MG63 (cell line): ENCODE measurements at regions not wholly inside any gene's neighbourhood (a gene's known extent, or its start where the extent isn't known, plus 50 kb on each side); places are given as distances from the start of the nearest gene placed in this dataset.

ENCODE experiments used
- DNase-seq: peaks from one replicate; pipeline ENCODE4 v3.0.0-alpha.2; 2020
- H3K27me3 ChIP-seq: fragments of 250-450 bp; sonication (Bioruptor Pico); 2 replicates; pipeline ENCODE4 v1.5.1; 2020; ENCODE audit warnings: mild to moderate bottlenecking, moderate library complexity
- H3K36me3 ChIP-seq: fragments of 250-450 bp; sonication (Bioruptor Pico); 2 replicates; pipeline ENCODE4 v1.5.1; 2020; ENCODE audit warnings: mild to moderate bottlenecking, moderate library complexity
- H3K4me3 ChIP-seq: fragments of 250-450 bp; sonication (Bioruptor Pico); 2 replicates; pipeline ENCODE4 v1.5.1; 2020; ENCODE audit warnings: mild to moderate bottlenecking, moderate library complexity
- H3K9me3 ChIP-seq: fragments of 250-450 bp; sonication (Bioruptor Pico); 2 replicates; pipeline ENCODE4 v1.5.1; 2020; ENCODE audit warnings: mild to moderate bottlenecking, moderate library complexity

GRCh38 chr11:80533463-80533862, 1092.6 kb upstream of the TENM4 start:
- Histone ChIP-seq H3K27me3 (no peaks in the 10 kb centered on the region), H3K9me3 (no peaks in the 10 kb centered on the region), H3K4me3 (no peak overlapping the region), H3K36me3 (no peaks in the 10 kb centered on the region)
- DNase-seq, result no peak

GRCh38 chr11:80532633-80533232, 1091.9 kb upstream of the TENM4 start:
- Histone ChIP-seq H3K4me3 (no peak overlapping the region), H3K9me3 (no peaks in the 10 kb centered on the region), H3K36me3 (no peaks in the 10 kb centered on the region), H3K27me3 (no peaks in the 10 kb centered on the region)
- no peak for DNase-seq

DNA sequence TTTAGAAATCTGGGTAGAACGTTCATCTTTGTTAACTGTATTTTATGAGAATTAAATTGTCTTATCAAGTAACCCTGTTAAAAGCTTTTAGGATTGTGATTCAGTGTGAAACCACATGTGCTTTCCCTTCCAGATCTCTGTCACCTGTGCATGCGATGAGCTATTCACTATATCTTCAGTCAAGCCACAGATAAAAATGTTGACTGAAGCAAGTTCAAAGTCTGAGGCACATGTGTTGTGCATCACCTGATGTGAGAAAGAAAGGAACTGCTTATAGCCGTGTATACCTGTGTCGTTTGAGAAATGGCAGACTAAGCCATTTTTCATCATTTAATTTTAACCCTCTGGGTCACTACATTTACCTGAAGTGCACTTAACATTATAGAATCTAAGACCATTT, 1088.9 kb upstream of the TENM4 start:
- no peak for DNase-seq
- H3K27me3 ChIP-seq, result no peaks in the 10 kb centered on the region
- no peaks in the 10 kb centered on the region for H3K9me3 ChIP-seq
- no peaks in the 10 kb centered on the region for H3K36me3 ChIP-seq
- H3K4me3 ChIP-seq, result no peak overlapping the region

DNA sequence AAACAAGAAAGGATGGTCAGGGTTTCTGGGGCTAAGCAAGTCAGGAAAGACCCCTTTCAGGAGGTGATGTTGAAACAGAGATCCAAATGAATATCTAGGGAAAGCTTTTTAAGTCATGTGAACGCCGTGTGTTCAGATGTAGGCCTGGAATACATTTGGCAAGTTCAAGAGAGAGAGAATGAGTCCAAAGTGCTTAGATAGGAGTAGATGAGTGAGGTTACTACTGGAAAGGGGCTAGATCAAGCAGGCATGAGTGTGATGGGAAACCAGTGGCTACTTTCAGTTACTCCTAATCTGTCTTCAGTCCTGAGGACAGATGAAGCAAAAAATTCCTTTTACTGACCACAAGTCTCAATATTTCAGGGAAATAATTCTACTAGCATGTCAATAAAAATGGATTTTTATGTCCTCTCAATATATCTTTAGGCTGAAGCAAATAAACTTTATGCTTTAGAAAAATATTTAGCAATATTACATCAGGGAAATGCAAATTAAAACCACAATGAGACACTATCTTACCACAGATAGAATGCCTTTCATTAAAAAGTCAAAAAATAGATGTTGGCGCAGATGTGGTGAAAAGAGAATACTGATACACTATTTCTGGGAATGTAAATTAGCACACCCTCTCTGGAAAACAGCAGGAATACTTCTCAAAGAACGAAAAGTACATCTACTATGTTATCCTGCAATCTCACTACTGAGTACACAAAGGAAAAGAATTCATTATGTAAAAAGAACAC, 1085.0 kb upstream of the TENM4 start:
- Histone ChIP-seq H3K27me3 (no peaks in the 10 kb centered on the region), H3K36me3 (no peaks in the 10 kb centered on the region), H3K9me3 (no peaks in the 10 kb centered on the region), H3K4me3 (no peak overlapping the region)
- DNase-seq, result no peak

- no peak overlapping the region for H3K4me3 ChIP-seq
- DNase-seq, result no peak
- H3K9me3 ChIP-seq, result no peaks in the 10 kb centered on the region
- H3K27me3 ChIP-seq, result no peaks in the 10 kb centered on the region
- no peaks in the 10 kb centered on the region for H3K36me3 ChIP-seq
Observed at GRCh38 chr11:80524349-80524748, 1083.5 kb upstream of the TENM4 start.

DNA sequence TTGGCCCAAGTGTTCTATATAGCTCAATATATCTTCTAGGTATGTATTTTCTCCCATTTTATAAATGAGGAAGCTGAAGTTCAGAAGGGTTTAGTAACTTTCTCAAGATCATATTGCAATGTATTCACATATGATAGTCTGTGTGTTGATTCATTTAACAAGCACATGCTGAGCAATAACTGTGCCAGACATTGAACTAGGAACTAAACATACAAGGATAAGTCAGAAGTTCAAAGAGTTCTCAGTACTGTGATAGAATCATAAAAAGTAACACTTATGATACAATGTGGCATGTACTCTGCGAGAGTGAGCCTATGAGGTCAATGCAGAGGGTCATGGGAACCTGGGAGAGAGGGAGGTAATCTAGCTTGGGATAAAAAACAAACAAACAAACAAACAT, 1082.2 kb upstream of the TENM4 start:
- no peak overlapping the region for H3K4me3 ChIP-seq
- H3K27me3 ChIP-seq, result no peaks in the 10 kb centered on the region
- DNase-seq, result no peak
- H3K36me3 ChIP-seq, result no peaks in the 10 kb centered on the region
- no peaks in the 10 kb centered on the region for H3K9me3 ChIP-seq

GRCh38 chr11:80521592-80521991, 1080.8 kb upstream of the TENM4 start:
- no peaks in the 10 kb centered on the region for H3K27me3 ChIP-seq
- H3K36me3 ChIP-seq, result no peaks in the 10 kb centered on the region
- no peak for DNase-seq
- no peak overlapping the region for H3K4me3 ChIP-seq
- no peaks in the 10 kb centered on the region for H3K9me3 ChIP-seq

GRCh38 chr11:80520507-80520887, 1079.7 kb upstream of the TENM4 start:
- H3K36me3 ChIP-seq, result no peaks in the 10 kb centered on the region
- no peak overlapping the region for H3K4me3 ChIP-seq

DNA sequence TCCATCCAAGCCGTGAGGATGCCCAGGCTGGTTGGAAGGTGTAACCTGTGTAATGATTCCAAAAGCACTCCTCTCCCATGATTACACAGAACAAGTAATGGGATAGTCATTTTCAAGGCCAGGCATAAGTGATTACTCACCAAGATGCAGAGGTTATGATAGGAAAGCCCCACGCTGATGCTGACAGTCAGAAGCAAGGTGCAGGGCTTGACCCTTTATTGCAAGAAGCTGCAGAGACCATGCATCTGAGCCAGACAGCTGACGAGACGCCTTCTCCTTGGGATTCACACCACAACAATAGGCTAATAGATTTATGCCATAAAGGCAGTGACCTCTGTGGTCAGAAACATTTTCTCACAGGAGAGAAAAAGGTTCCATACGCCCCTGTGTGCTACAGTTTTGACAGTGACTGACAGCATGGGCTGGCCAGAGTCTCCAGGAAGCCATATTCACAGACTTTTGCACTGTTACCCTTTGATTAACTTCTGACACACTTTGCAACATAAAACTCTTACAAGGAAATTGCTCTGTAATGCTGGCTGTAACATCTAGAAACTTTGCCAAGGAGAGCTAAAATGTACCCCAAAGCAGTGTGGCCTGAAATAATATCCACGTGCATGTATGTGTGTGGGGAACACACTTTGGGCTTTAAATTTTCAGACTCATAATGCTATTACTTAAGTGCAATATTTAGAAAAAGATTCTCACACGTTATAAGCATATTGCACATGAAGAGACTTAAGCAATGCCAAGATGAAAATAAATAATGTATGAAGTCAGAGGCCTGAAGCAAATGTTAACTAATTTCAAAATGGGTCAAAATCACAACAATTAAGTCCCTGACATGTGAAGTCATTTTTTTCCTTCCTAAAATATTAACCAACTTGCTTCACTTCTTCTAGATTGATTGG, 1079.0 kb upstream of the TENM4 start:
- Histone ChIP-seq H3K9me3 (no peaks in the 10 kb centered on the region), H3K36me3 (no peaks in the 10 kb centered on the region), H3K27me3 (no peaks in the 10 kb centered on the region), H3K4me3 (no peak overlapping the region)
- DNase-seq, result no peak

More at GRCh38 chr11:80520507-80520887, 1079.7 kb upstream of the TENM4 start:
- Histone ChIP-seq H3K9me3 (no peaks in the 10 kb centered on the region), H3K27me3 (no peaks in the 10 kb centered on the region)
- DNase-seq, result no peak

DNA sequence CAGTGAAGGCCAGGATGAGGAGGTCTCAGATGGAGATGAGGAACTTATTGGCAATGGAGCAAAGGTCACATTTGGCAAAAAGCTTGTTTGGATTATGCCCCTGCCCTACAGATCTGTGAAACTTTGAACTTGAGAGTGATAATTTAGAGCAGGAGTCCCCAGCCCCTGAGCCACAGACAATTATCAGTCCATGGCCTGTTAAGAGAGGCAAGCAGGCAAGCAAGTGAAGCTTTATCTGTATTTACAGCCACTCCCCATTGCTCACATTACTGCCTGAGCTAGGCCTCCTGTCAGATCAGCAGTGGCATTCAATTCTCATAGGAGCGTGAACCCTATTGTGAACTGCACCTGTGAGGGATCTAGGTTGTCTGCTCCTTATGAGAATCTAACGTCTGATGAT, 1076.9 kb upstream of the TENM4 start:
- Histone ChIP-seq H3K4me3 (no peak overlapping the region), H3K9me3 (no peaks in the 10 kb centered on the region)

DNA sequence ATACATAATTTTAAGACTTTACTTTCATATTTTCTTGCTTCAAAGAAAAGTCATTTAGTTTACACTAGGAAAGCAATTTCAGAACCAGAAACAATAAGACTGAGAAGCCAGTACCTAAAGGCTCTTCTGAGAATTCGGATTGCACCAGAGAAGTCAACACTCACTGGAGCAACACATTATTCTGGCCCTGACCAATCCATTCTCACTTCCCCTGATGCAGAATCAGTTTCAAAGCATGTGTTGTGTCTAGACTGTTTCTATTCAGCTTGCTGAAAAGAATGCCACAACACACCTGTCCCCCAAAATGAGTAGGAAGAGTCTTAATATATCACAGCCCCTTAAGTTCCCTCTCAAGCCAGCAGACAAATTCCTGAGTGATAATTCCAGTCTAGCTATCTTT, 1074.3 kb upstream of the TENM4 start:
- Histone ChIP-seq H3K27me3 (no peaks in the 10 kb centered on the region), H3K9me3 (no peaks in the 10 kb centered on the region), H3K4me3 (no peak overlapping the region), H3K36me3 (no peaks in the 10 kb centered on the region)
- no peak for DNase-seq

More for the DNA sequence above, 1076.9 kb upstream of the TENM4 start:
- Histone ChIP-seq H3K27me3 (no peaks in the 10 kb centered on the region), H3K36me3 (no peaks in the 10 kb centered on the region)
- no peak for DNase-seq

GRCh38 chr11:80512491-80512890, 1071.7 kb upstream of the TENM4 start:
- Histone ChIP-seq H3K4me3 (no peak overlapping the region), H3K9me3 (no peaks in the 10 kb centered on the region; the same call in 1 of the 2 replicates), H3K27me3 (no peaks in the 10 kb centered on the region), H3K36me3 (no peaks in the 10 kb centered on the region)
- DNase-seq, result no peak

DNA sequence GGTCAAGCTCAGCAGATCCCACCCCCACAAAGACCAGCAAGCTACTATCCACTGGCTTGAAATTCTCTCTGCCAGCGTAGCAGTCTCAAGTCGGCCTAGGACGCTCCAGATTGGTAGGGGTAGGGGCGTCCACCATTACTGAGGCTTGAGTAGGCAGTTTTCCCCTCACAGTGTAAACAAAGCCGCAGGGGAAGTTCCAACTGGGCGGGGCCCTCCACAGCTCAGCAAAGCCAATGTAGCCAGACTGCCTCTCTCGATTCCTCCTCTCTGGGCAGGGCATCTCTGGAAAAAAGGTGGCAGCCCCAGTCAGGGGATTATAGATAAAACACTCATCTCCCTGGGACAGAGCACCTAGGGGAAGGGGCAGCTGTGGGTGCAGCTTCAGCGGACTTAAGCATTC, 1064.9 kb upstream of the TENM4 start:
- Histone ChIP-seq H3K4me3 (no peak overlapping the region), H3K9me3 (no peaks in the 10 kb centered on the region; the same call in 1 of the 2 replicates), H3K27me3 (no peaks in the 10 kb centered on the region; the same call in 1 of the 2 replicates), H3K36me3 (no peaks in the 10 kb centered on the region)
- DNase-seq, result no peak

- H3K27me3 ChIP-seq, result no peaks in the 10 kb centered on the region; the same call in 1 of the 2 replicates
- H3K36me3 ChIP-seq, result no peaks in the 10 kb centered on the region
- H3K4me3 ChIP-seq, result no peak overlapping the region
- no peaks in the 10 kb centered on the region; the same call in 1 of the 2 replicates for H3K9me3 ChIP-seq
- DNase-seq, result no peak
Observed at GRCh38 chr11:80503990-80504389, 1063.2 kb upstream of the TENM4 start.

DNA sequence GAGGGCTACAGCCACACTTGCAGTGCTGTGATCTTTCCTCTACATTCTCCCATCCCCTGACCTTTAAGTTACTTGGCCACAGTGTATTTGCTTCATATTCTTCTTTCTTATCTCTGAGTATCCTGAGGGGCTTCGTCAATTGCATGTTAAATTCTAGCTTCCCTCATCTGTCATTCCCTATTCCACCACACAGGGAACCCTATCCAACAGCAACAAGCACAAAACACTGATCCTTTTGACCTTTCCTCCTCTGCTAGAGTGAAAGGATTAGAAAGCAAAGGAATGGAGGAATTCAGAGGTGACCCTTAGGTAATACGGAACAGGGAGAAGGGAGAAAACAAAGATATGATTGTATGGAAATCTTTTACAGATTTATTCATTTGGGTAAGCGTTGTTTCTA, 1061.7 kb upstream of the TENM4 start:
- DNase-seq, result no peak
- Histone ChIP-seq H3K9me3 (no peaks in the 10 kb centered on the region), H3K27me3 (no peaks in the 10 kb centered on the region; the same call in 1 of the 2 replicates), H3K4me3 (no peak overlapping the region), H3K36me3 (no peaks in the 10 kb centered on the region)

GRCh38 chr11:80495116-80495515, 1054.3 kb upstream of the TENM4 start:
- Histone ChIP-seq H3K36me3 (no peaks in the 10 kb centered on the region), H3K27me3 (no peaks in the 10 kb centered on the region), H3K4me3 (no peak overlapping the region), H3K9me3 (no peaks in the 10 kb centered on the region)
- no peak for DNase-seq

- Histone ChIP-seq H3K9me3 (no peaks in the 10 kb centered on the region), H3K36me3 (no peaks in the 10 kb centered on the region), H3K4me3 (no peak overlapping the region), H3K27me3 (no peaks in the 10 kb centered on the region)
- no peak for DNase-seq
Observed at GRCh38 chr11:80487952-80488351, 1047.1 kb upstream of the TENM4 start.
